ENCODE measurements at regions not wholly inside any gene's neighbourhood (a gene's known extent, or its start where the extent isn't known, plus 50 kb on each side); places are given as distances from the start of the nearest gene placed in this dataset.

DNA sequence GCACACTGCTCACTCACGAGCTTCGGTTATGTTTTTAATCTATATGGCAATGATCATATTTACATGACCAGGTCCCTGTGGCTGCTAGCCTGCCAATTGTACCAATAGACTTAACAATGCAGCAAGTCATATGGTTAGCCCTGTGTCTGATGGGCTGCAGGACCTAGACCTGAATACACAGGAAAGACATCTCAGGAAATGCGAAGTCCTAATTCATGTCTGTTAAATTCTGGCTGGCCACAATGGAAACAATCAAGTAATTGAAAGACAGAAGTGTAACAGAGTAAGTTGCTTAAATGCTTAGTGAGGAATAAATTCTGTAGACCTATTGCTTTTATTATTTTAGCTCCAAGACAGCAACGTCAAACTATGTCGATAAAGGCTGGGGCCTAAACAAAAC, 112.4 kb upstream of the FZD8 start:
- DNase-seq: no peak

DNA sequence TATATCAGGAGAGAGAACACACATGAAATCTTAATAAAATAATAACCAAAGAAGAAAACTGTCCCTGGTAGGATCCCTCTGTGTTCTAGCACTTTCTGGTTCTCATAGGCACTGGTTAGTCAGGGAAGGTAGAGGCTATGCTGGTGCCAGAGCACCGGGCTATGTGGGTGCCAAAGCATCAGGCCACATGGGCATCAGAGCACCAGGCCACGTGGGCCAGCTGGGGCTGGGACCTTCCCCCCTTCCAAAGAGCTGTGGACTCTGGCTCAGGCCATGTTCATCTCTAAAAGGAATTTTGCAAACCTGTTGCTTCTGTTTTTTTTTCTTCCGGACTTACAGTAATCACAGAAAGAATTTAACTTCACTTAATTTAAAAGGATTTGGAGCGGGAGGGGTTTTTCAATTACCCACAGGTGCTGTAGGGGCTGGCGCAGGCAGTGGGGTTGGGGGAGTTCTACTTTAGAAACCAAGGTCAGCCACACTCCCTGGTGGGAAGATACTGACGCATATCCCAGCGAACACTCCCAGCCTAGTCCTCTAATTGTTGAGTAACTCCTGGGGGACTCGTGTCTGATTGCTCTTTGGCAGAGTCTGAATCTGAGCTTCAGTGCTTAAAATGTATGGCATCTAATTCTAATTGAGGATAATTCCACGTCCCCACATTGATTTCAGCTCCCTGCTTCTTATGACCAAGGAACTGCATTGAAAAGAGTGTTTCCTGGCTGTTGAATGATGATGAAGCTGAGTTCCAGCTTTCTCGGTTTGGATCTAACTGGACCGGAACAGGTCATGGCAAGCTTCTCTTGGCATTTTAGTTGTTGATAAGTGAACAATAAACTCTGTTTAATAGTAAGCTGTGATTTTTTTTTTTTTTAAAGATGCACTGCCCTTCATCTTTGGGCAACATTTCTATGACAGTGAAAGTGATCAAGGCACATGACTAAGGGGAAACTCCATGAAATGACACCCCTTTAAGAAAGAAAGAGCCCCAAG, 110.7 kb upstream of the FZD8 start:
- no peak for DNase-seq

DNA sequence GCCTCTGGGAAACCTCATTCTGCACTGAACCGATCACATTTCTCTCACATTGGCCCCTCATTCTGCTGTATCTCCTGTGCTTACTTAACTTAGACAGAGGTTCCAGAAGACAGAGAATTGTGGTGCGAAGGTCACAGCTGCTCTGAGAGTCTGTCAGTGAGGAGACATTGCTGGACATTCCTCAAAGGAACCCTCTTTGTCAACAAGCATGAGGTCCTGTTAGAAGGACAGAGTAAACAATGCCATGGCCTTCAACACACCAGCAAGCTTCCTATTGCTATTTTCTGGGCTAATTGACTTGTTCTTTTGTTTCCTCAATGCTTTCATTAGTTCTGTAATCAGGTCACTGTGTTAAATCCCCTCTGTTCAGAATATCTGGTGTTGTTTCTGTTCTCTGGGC, 109.3 kb upstream of the FZD8 start:
- DNase-seq: no peak

DNA sequence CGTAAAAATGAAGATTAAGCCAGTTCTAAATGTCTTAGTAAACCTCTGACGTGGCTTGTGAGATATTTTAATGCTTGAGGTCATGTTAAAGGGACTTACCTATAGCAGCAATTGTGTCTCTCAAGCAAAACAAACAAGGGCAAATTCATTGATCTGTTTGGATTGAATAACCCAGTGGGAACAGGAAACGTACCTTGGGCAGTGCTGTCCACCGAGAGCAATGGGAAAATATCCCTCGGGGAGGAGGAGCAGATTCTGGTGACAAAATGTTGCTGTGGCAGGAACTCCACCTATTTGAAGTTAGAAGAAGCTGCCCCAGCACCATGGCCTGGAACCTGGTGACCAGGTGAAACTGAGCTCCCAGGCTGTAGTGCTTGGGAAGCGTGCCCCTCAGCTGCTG, 107.1 kb upstream of the FZD8 start:
- DNase-seq: no peak

DNA sequence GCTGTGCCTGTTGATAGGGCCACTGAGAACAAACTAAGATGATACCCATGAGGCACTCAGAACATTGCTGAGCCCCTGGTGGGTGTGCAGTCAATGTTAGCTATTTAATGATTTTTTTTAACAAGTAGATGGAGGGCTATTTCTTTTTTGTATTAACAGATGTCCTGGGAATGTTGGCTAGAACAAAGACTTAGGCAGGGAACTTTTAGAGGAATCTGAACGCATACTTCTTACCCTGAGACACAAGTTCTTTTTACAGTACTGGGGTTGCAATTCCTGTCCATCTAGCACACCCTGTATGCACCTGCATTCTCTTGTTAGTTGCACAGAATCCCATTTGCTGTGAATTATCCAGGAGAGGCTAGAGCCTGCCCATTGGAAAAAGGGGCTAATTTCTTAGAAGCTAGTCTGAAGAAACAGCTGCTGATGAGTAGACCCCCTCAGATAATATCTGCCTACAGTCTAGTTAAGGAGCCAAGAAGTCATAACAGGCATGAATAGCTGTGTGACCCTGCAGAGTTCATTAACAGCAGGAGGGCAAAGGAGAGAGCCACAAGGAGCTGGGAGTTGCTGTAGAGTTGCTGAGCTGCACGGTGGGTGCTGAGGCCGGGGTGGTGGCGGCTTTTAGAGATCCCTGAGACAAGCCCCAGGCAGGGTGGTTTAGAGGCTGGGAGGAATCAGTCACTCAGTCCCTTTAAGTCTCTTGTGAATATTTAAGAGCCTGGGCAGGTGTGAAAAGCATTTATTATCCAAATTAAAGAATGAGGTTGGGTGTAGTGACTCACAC, 103.7 kb upstream of the FZD8 start:
- no peak for DNase-seq

DNA sequence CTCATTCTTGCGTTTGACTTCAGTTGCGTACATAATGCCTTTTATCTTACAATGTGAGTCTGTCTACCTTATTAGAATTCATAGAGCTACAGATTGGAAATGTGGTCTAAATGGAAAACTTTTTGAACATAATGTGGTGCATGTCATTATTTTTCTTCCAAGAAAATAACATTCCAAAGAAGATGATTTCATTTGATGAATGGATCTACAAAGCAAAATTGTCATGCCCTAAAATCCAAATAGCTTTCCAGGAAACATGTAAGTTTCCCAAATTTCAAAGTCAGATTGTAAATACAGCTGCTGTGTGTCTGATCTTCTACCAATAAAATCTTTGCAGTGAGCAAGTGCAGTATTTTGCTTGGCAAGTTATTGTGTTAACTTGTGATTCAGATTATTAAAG, 101.8 kb upstream of the FZD8 start:
- DNase-seq: no peak

DNA sequence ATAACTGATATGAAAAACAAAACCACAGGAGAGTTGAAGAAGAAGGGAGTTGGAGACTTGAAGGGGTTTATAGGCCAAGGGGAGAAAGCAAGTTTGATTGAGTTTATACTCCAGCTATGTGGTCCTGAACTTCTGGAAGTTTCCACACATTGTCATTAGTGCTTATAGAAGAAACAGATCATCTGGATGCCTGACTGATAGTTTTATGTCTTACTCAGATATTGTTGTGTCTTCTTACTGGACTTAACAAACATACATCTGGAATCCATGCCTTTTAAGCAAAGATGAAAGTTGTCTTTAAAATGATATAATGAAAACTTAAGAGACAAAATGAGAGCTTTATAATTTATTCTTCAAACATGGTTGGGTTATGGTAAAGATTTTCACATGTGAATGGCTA, 101.3 kb upstream of the FZD8 start:
- DNase-seq: no peak

DNA sequence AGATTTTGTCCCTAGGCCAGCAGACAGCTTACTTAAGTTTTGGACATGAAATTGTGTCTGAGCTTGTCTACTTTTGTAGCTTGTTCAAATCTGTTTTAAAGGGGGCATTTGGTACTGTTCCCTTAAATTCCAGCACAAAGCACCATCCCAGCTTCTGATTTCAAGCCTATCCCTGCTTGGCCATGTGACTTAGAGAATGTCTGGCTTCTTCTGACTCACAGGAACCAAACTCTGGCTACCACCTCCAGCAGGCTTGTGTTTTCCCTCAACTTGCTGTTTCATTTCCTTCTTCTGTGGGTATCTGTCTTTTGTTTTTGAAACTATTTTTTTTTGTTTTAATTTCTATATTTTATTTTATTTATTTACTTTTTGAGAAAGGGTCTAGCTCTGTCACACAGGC, 97.9 kb upstream of the FZD8 start:
- DNase-seq: no peak

DNA sequence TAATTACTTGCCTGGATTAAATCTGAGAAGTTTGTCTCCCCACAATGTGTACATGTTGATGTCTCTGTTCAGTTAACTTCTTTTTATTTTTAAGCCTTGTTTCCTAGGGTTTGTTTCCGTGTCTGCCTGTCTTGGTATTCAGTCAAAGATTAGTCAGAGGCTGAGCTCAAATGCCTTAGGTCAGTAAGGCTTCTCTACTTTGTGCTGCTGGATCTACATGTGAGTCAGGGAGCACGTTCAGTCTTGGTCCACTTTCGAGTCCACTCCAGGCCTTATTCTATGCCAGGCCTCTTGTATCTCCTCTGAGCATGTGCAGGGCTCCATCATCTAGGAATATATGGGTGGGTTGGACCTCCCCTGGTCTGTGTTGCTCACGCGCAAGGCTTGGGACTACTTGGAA, 93.3 kb upstream of the FZD8 start:
- DNase-seq: no peak

DNA sequence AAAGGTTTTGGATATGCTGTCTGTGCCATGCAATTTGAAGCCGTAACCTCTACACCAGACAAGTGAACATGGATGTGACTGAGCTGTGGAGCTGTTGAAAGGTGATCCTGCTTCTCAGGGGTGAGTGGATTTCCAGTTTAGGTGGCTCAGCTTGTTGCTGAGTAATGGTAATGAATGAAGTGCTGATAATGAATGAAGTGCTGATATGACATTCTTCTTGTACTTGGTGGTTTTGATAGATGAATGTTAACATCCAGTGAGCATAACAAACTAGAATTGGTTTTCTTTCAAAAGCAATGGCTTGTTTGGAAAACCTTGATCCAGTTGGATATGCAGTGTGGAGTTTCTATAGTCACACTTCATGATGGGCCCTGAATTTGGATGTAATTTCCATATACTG, 89.7 kb upstream of the FZD8 start:
- DNase-seq: no peak

DNA sequence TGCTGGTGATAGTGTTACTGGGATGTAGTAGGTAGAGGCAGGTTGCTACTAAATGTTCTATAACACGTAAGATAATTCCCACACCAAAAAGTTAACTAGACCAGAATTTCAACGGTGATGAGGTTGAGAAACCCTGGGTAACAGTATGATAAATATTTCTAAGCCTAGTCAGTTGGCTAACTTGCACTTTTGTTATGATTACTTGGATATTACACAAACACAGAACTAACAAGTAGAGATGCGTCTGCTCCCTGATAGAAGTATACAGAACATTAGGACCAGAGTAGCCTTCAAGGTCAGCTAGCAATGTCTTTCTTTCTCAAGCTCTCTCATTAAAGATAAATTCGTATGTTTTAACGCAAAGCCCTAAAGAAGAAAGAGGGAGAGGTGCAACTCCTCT, 86.2 kb upstream of the FZD8 start:
- no peak for DNase-seq

DNA sequence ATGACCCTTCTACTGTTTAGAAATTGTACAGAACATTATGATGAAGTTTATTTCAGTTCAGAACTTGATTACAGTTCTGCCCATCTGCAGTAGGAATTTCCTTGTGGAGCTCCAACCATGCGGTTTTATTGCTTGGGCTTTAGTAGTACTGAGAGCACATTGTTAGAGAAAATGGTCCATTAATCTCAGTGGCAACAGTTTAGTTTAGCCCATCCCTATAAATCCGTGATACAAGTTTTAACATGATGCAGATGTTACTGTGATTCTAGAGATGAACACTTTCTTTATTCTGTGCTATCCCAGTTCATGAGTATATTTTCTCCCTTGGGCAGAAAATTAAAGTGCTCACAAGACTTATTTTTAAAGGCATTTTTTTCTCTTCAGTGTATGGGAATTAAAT, 84.8 kb upstream of the FZD8 start:
- DNase-seq: no peak

DNA sequence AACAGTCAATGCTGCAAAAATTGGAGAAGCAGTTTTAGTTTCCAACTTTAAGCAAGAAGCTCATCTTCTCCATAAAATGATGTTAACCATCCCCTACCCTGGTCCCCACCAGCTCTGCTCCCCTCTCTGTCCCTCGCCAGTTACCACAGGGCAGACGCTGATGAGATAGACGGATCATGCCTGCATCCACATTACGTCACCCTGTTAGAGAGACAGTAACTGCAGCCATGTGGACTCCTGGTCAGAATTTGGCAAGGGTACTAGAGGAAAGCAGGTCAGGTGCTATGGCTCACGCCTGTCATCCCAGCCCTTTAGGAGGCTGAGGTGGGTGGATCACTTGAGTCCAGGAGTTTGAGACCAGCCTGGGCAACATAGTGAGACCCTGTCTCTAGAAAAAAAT, 81.9 kb upstream of the FZD8 start:
- DNase-seq: no peak

DNA sequence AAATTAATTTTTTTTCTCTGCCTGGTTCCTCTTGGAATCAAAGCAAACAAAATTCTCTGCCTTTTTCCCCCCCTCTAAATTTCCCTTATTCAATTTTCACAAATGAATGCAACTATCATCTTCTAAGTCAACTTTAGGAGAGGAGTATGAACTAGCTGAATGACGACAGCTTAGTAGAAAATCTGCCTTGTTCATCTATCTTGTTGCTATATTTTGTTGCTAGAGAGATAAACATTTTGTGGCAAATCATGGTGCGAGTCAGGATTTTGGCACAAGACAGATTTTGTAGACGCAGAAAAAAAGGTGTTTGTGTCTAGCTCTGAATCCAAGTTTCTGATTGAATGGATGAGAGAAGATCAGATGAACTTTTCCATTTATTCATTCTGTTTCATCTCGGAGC, 81.0 kb upstream of the FZD8 start:
- DNase-seq: no peak

DNA sequence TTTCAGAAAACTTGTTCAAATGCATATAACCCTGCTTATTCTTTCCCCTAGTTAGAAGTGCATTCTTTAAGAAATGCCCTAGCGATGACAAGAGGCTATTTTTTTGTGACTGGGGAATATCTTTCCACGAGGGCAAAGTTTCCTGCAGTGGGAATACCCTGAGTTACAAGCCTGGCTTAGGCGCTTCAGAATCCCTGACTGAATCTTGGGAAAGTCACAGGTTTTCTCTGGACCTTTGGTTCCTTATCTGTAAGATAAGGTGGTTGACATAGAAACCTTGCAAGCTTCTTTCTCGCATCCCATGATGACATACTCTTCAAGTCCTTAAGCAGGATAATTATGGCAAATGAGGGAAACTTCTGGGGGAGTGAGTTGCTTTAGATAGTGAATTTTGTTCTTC, 80.5 kb upstream of the FZD8 start:
- no peak for DNase-seq

DNA sequence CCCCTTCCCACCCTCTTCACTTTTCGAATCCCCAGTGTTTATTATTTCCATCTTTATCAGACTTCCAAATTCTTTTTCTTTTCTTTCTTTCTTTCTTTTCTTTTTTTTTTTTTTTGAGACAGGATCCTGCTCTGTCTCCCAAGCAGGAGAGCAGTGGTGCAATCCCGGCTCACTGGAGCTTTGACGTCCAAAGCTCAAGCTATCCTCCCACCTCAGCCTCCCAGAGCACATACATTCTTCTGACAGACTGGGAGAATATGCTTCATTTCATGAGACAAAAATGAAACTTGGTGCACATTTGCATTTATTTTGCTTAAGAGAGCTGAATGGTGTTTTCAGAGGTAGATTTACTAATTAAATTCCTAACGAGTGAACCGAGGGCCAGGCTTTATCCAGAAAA, 80.1 kb upstream of the FZD8 start:
- no peak for DNase-seq

DNA sequence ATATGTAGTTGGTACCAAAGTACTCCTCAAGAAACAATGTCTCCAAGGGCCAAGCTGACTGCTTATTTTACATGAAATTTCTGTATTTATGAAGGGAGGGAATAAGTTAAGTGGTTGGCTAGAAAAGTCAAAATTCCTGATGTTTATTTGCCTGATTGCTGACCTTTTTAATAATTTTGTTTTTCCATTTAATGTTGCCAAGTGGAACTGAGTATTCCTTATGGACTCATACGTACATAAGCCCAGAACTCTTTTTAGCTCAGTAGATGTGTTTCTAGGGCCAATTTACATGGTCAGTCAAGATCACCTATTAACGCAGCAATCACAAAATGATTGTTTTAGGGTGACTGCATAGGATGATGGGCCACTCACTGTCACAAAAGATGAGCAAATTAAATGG, 78.3 kb upstream of the FZD8 start:
- no peak for DNase-seq

DNA sequence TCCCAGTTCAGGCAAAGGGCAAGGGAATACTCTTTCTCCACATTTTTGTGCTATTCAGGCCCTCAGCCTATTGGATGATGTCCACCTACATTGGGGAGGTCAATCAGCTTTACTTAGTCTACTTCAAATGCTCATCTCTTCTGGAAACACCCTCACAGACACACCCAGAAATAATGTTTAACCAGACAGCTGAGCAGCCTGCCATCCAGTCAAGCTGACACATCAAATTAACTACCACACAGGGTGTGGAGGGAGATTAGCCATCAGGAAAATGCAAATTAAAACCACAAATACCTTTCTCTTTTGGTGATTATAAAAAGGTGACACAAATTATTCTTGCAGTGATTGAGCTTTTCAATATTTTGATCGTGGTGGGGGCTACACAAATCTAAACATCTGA, 74.7 kb upstream of the FZD8 start:
- DNase-seq: no peak

DNA sequence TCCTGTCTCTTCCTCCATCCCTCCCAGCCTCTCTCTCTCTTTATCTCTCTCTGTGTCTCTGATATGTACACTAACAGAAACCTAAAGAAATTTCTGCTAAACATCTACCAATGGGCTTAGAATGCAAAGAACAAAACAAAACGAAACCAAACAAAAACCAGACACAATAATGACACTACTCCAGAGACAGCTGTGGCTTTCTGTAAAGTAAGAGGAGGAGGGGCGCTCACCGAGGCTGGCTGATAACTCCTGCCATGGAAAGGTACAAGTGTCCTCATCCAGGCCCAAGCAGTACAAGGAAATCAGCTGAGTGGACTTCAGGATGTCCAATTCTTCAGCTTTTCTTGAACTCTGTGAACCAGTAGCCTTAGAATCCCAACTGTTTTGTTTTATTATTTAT, 70.4 kb upstream of the FZD8 start:
- DNase-seq: no peak

DNA sequence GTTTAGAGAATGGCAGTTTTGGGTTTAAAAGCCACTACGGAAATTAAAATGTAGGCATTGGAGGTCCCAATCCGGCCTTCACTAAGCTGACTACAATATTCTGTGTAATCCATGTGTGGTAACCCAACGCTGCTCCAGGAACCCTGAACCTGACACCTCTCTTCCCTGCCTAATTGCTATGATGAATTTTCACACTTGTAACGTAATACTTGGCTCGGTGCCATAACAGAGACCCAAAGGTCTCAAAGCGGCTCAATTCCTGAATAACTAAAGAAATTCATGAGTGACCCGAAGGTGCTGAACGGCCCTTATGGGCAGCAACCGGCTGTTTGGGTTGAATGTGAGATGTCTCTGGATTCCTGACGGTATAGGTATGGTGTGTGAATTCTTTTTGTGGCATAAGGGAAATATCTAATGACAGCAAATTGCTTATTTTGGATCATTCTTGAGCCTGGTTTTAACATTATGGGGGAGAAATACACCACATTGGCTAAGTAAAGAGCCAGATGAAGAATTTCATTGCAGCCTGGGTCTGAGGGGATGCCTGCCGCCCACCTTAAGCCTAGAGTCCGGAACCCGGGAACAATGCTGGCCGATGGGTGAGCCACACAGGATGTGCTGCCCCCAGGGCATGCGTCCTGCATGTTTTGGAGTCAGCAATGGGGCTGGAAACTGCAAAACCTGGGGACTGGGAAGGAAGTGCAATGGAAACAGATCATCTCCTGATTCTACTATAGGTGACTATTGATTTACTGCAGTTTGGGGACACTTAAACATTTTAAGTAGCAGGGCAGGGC, 69.7 kb upstream of the FZD8 start:
- DNase-seq: no peak

DNA sequence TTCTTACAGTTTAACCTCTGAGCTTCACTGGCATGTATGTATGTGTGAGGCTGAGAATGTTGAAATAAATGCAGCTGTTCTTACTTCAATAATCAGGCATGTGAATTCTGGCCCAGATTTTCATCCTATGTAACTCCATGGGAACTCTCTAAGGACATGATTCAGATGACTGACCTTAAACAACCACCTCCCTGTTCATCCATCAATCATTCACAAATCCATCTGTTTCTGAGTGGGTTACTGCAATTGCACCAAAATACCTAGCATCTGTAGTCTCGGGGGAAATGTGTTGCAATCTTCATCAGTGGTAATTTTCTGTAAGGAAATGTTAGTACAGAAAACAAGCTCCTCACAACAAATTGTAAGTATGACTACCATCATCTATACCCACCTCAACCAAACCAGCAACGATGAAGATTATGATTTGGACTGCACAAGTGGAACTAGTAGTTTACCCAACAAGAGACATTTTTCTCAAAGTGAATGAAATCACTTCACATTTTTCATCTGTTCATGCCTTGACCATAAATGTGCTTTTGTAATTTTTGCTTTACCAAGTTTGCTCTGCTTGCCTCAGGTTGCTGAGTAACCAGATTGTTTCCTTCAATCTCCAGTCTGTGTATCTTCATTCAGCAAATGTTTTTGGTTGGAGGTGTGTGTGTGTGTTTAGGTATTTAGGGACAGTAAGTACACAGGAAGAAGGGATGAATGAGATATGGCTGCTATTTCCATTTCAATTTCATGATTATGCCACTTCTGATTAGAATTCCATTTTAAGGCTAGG, 65.7 kb upstream of the FZD8 start:
- DNase-seq: no peak

DNA sequence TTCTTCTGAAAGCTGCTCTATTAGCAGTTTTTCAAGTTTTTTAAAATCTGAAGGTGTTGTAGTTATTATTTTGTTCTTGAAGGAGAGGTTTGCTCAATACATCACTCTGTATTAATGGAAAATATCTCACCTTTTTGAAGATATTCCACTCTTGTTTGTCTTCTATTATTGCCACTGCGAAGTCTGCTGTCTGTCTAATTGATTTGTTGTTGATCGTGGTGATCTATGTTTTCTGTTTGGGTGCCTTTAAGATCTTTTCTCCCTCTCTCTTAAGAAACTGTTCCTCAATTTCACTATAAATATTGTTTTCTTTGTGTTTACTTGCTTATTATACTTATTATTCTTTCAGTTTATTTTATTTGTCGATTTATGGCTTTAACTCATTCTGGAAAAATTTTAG, 64.9 kb upstream of the FZD8 start:
- no peak for DNase-seq

DNA sequence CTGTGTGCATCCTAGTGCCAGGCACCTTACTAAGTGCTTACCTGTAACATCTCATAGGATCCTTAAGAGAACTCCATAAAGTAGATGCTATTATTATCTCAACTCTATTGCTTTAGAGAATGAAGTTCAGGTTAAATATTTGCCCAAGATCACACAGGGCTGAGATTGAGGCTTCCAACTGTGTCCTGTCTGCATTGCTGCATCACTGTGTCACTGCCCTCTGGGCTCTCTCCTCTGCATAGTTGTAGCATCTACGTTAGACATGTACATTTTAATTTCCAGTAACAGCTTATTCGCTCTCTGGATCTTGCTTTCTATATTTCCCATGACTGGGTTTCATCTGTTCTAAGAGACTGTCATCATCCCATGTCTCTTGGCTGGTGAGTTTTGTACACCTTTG, 63.6 kb upstream of the FZD8 start:
- no peak for DNase-seq
